Fibroblast of peridontal ligament (primary cell): ENCODE measurements at regions not wholly inside any gene's neighbourhood (a gene's known extent, or its start where the extent isn't known, plus 50 kb on each side); places are given as distances from the start of the nearest gene placed in this dataset.
"Not testable (repeated sequence)": the region's sequence is repeated elsewhere in the genome, so short reads cannot be mapped to it uniquely, and the experiment has no call there.

Source experiments
- DNase-seq: peaks from one replicate; pipeline ENCODE4 v3.0.0-alpha.2; 2010; ENCODE audit errors: extremely low read depth

- no peak for DNase-seq
Observed at GRCh38 chr4:159551281-159551680, 448.4 kb downstream of the RAPGEF2 start.

GRCh38 chr4:159552979-159553768 lies 450.3 kb downstream of the RAPGEF2 start:
- no peak for DNase-seq

GRCh38 chr4:159555873-159556272 lies 453.0 kb downstream of the RAPGEF2 start:
- no peak for DNase-seq

- no peak for DNase-seq
Observed at GRCh38 chr4:159562366-159562765, 459.5 kb downstream of the RAPGEF2 start.

- no peak for DNase-seq
Observed at GRCh38 chr4:159563257-159563656, 460.4 kb downstream of the RAPGEF2 start.

GRCh38 chr4:159564615-159565014 lies 461.7 kb downstream of the RAPGEF2 start:
- no peak for DNase-seq

- no peak for DNase-seq
Observed at GRCh38 chr4:159566786-159567185, 463.9 kb downstream of the RAPGEF2 start.

- no peak for DNase-seq
Observed at GRCh38 chr4:159577241-159577640, 474.4 kb downstream of the RAPGEF2 start.

GRCh38 chr4:159582685-159583084 lies 479.8 kb downstream of the RAPGEF2 start:
- no peak for DNase-seq

- no peak for DNase-seq
Observed at GRCh38 chr4:159592898-159593556, 490.1 kb downstream of the RAPGEF2 start.

GRCh38 chr4:159593681-159594080 lies 490.8 kb downstream of the RAPGEF2 start:
- DNase-seq = no peak

- DNase-seq = no peak
Observed at GRCh38 chr4:159594576-159594975, 491.7 kb downstream of the RAPGEF2 start.

- not testable (repeated sequence) for DNase-seq
Observed at GRCh38 chr4:159595101-159595500, 492.2 kb downstream of the RAPGEF2 start.

- no peak for DNase-seq
Observed at GRCh38 chr4:159598602-159599001, 495.7 kb downstream of the RAPGEF2 start.

- no peak for DNase-seq
Observed at GRCh38 chr4:159600061-159600460, 497.2 kb downstream of the RAPGEF2 start.

- DNase-seq = no peak
Observed at GRCh38 chr4:159604781-159605180, 501.9 kb downstream of the RAPGEF2 start.

GRCh38 chr4:159606835-159607234 lies 504.0 kb downstream of the RAPGEF2 start:
- DNase-seq = no peak

- DNase-seq = no peak
Observed at GRCh38 chr4:159607809-159608208, 504.9 kb downstream of the RAPGEF2 start.

GRCh38 chr4:159608436-159608835 lies 505.6 kb downstream of the RAPGEF2 start:
- no peak for DNase-seq

- DNase-seq = no peak
Observed at GRCh38 chr4:159632031-159632430, 529.2 kb downstream of the RAPGEF2 start.

GRCh38 chr4:159639671-159640323 lies 536.9 kb downstream of the RAPGEF2 start:
- DNase-seq = no peak

- DNase-seq = no peak
Observed at GRCh38 chr4:159649237-159649636, 546.4 kb downstream of the RAPGEF2 start.

GRCh38 chr4:159652871-159653270 lies 550.0 kb downstream of the RAPGEF2 start:
- no peak for DNase-seq
